Stomach (tissue), 8 donors: ENCODE measurements at regions not wholly inside any gene's neighbourhood (a gene's known extent, or its start where the extent isn't known, plus 50 kb on each side); places are given as distances from the start of the nearest gene placed in this dataset.

Experiments used
- DNase-seq, 2 donors: peaks; one replicate each; pipeline versions ENCODE4 v3.0.0 to v3.0.0-alpha.2; 2013 to 2019
- H3K27ac ChIP-seq, 5 donors: fragments of 200-600 bp in 4 of 5; sonication (generic) in 4 of 5; one replicate each; pipeline ENCODE4 v1.5.1; 2013 to 2019; ENCODE audit warnings: mild to moderate bottlenecking in 1 of 5, moderate library complexity in 1 of 5
- H3K27me3 ChIP-seq, 3 donors: fragments of 200-600 bp; sonication (generic); one replicate each; pipeline ENCODE4 v1.5.1; 2017 to 2019; ENCODE audit warnings: mixed run types in 1 of 3
- H3K36me3 ChIP-seq, 4 donors: fragments of 200-600 bp; sonication (generic); 1 replicate in 3 of 4; 2 replicates in 1 of 4; pipeline ENCODE4 v1.5.1; 2016 to 2019
- H3K4me1 ChIP-seq, 4 donors: fragments of 200-600 bp; sonication (generic); one replicate each; pipeline ENCODE4 v1.5.1; 2016 to 2019
- H3K4me3 ChIP-seq, 4 donors: fragments of 200-600 bp; sonication (generic) in 3 of 4; one replicate each; pipeline ENCODE4 v1.5.1; 2016 to 2019; ENCODE audit warnings: mild to moderate bottlenecking in 1 of 4
- H3K9me3 ChIP-seq, 4 donors: fragments of 200-600 bp; sonication (generic); one replicate each; pipeline ENCODE4 v1.5.1; 2016 to 2019
- CTCF ChIP-seq, 7 experiments: fragments of 450-650 bp in 4 of 7; fragments of 200-600 bp in 3 of 7; sonication (generic) in 3 of 7; IDR thresholded peaks; one replicate each; pipeline ENCODE4 v1.5.1; 2016 to 2019; ENCODE audit warnings: antibody characterized with exemption in 7 of 7, control low read depth in 2 of 7, mild to moderate bottlenecking in 1 of 7
- EP300 ChIP-seq: sonication (generic); formaldehyde crosslinking; IDR thresholded peaks from one replicate; pipeline ENCODE4 v1.6.1; 2017; ENCODE audit warnings: antibody characterized with exemption
- POLR2A ChIP-seq, 4 donors: fragments of 450-650 bp; IDR thresholded peaks; one replicate each; pipeline ENCODE4 v1.6.1; 2016; ENCODE audit warnings: antibody characterized with exemption in 4 of 4, control low read depth in 2 of 4, mild to moderate bottlenecking in 1 of 4, moderate library complexity in 1 of 4
- POLR2AphosphoS5 ChIP-seq, 3 donors: sonication (generic); formaldehyde crosslinking; IDR thresholded peaks; one replicate each; pipeline ENCODE4 v1.6.1; 2016; ENCODE audit warnings: antibody characterized with exemption in 3 of 3
- WGBS, 5 donors: extraction: QIAGEN DNeasy Blood & Tissue Kit in 3 of 5; methylation state at CpG; one replicate each; pipeline versions ENCODE4 v1.1.5 to v1.1.7; 2013 to 2018; 5-methylcytosine and 5-hydroxymethylcytosine counted together
- intact Hi-C: fragments of 100-400 bp; cut with DNase I; formaldehyde crosslinking; loops from one replicate; pipeline ENCODE4 v1.15.1; 2023; ENCODE audit warnings: low total_unique reads
- donor health status: healthy with polysubstance abuse.
- donor health status: Bipolar disorder and iron deficiency.
- donor health status: healthy.

- no peaks in the 10 kb centered on the region for H3K36me3 ChIP-seq
- no peaks in the 10 kb centered on the region for H3K9me3 ChIP-seq
- H3K27ac ChIP-seq = peak overlapping the region in 4 of 5 donors; percentile 60 to 70 (median 68)
- H3K27me3 ChIP-seq = no peaks in the 10 kb centered on the region
- DNase-seq = peak in 1 of 2 donors; percentile 92
- TF ChIP-seq CTCF (IDR thresholded peaks at IDR 0.05) = no peak
- TF ChIP-seq POLR2AphosphoS5 (IDR thresholded peaks at IDR 0.05) = peak; percentile 7 to 85 (median 64)
- no peak overlapping the region for H3K4me3 ChIP-seq
- WGBS, 5 donors = 17 to 27% (median 22%) methylated on average over 5 of the region's 5 CpGs
- intact Hi-C loops = no loop called here
- peaks cover 0 to 21% (median 8%) of the 10 kb centered on the region in 4 donors for H3K4me1 ChIP-seq
These were observed 172.8 kb upstream of the RBMS1 start for GRCh38 chr2:160666154-160667060.

GRCh38 chr2:160667811-160668210 is 174.2 kb upstream of the RBMS1 start:
- Histone ChIP-seq H3K9me3 (no peaks in the 10 kb centered on the region), H3K4me3 (no peak overlapping the region), H3K27ac (peak overlapping the region in 2 of 5 donors; percentile 68 to 70), H3K36me3 (no peaks in the 10 kb centered on the region), H3K27me3 (no peaks in the 10 kb centered on the region), H3K4me1 (peaks cover 0 to 21% (median 8%) of the 10 kb centered on the region in 4 donors)
- intact Hi-C loops = no loop called here
- TF ChIP-seq CTCF (IDR thresholded peaks at IDR 0.05) = no peak
- TF ChIP-seq POLR2A (IDR thresholded peaks at IDR 0.05) = no peak
- no peak for TF ChIP-seq EP300
- no peak for TF ChIP-seq POLR2AphosphoS5 (IDR thresholded peaks at IDR 0.05)
- DNase-seq = no peak

DNA sequence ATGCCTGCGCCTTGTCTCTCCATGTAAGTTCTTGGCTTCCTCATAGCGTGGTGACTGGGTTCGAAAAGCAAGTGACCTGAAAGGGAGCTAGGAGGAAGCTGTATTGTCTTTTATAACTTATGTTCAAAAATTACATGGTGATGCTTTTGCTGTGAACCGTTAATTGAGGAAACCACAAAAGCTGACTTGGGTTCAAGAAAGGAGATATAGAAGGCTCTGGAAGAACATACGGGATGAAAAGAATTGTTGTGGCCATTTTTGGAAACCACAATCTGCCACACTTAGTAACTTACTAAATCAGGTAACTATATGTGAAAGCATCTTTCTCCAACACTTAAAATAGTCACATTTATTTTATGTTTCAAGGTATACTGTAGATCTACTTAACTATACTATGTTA is 177.0 kb upstream of the RBMS1 start:
- no peak for DNase-seq
- Histone ChIP-seq H3K4me1 (peaks cover 0 to 21% (median 8%) of the 10 kb centered on the region in 4 donors), H3K9me3 (no peaks in the 10 kb centered on the region), H3K27me3 (no peaks in the 10 kb centered on the region), H3K36me3 (no peaks in the 10 kb centered on the region), H3K4me3 (no peak overlapping the region), H3K27ac (no peak overlapping the region)
- TF ChIP-seq EP300 (no peak), POLR2A (IDR thresholded peaks at IDR 0.05) (no peak), POLR2AphosphoS5 (IDR thresholded peaks at IDR 0.05) (no peak), CTCF (IDR thresholded peaks at IDR 0.05) (no peak)
- WGBS, 5 donors = 84 to 92% (median 86%) methylated on average over 5 of the region's 5 CpGs
- intact Hi-C loops = no loop called here

GRCh38 chr2:160672211-160672610 is 178.6 kb upstream of the RBMS1 start:
- Histone ChIP-seq H3K9me3 (no peaks in the 10 kb centered on the region), H3K27me3 (no peaks in the 10 kb centered on the region), H3K4me3 (no peak overlapping the region), H3K27ac (no peak overlapping the region), H3K4me1 (peaks cover 0 to 5% (median 0%) of the 10 kb centered on the region in 4 donors), H3K36me3 (no peaks in the 10 kb centered on the region)
- no peak for DNase-seq
- WGBS, 5 donors = 62 to 85% (median 78%) methylated on average over 1 of the region's 1 CpG
- TF ChIP-seq CTCF (IDR thresholded peaks at IDR 0.05) = no peak
- TF ChIP-seq EP300 = no peak
- TF ChIP-seq POLR2AphosphoS5 (IDR thresholded peaks at IDR 0.05) = no peak
- no peak for TF ChIP-seq POLR2A (IDR thresholded peaks at IDR 0.05)
- intact Hi-C loops = no loop called here
